Mesendoderm (in vitro differentiated cells): ENCODE measurements at regions not wholly inside any gene's neighbourhood (a gene's known extent, or its start where the extent isn't known, plus 50 kb on each side); places are given as distances from the start of the nearest gene placed in this dataset.
"Not testable (repeated sequence)": the region's sequence is repeated elsewhere in the genome, so short reads cannot be mapped to it uniquely, and the experiment has no call there.

Experiments
- DNase-seq: peaks from one replicate; pipeline ENCODE4 v3.0.0; 2013
- H2AK5ac ChIP-seq: 2 replicates; pipeline ENCODE4 v1.6.1; 2013; ENCODE audit warnings: low read length, inconsistent platforms
- H2BK120ac ChIP-seq: 2 replicates; pipeline ENCODE4 v1.6.1; 2013; ENCODE audit warnings: low read depth, mild to moderate bottlenecking, low read length, moderate library complexity, mixed read lengths
- H2BK15ac ChIP-seq: replicated peaks from 2 replicates; pipeline ENCODE4 v1.6.1; 2013; ENCODE audit warnings: low read depth, mild to moderate bottlenecking, moderate library complexity
- H2BK5ac ChIP-seq: 2 replicates; pipeline ENCODE4 v1.6.1; 2013; ENCODE audit warnings: low read length, inconsistent platforms
- H3K18ac ChIP-seq: 2 replicates; pipeline ENCODE4 v1.6.1; 2013; ENCODE audit warnings: mild to moderate bottlenecking, low read length, mixed read lengths
- H3K23ac ChIP-seq: one replicate; pipeline ENCODE4 v1.6.1; 2013; ENCODE audit warnings: low read length
- H3K27ac ChIP-seq: 2 replicates; pipeline ENCODE4 v1.5.1; 2013; ENCODE audit warnings: low read depth, mild to moderate bottlenecking, inconsistent platforms, low read length, moderate library complexity
- H3K27me3 ChIP-seq: 2 replicates; pipeline ENCODE4 v1.6.1; 2013; ENCODE audit warnings: low read length, control low read depth, mild to moderate bottlenecking, inconsistent platforms; ENCODE audit not compliant: insufficient read depth, poor library complexity
- H3K36me3 ChIP-seq: 2 replicates; pipeline ENCODE4 v1.6.1; 2013; ENCODE audit warnings: low read length, inconsistent platforms; ENCODE audit not compliant: control insufficient read depth, insufficient read depth
- H3K4ac ChIP-seq: one replicate; pipeline ENCODE4 v1.6.1; 2013; ENCODE audit warnings: low read depth, mild to moderate bottlenecking, low read length, moderate library complexity
- H3K4me1 ChIP-seq: 2 replicates; pipeline ENCODE4 v1.6.1; 2013; ENCODE audit warnings: low read depth, low read length, inconsistent platforms; ENCODE audit not compliant: control insufficient read depth
- H3K4me2 ChIP-seq: 2 replicates; pipeline ENCODE4 v1.6.1; 2013; ENCODE audit warnings: low read length
- H3K4me3 ChIP-seq: 2 replicates; pipeline ENCODE4 v1.5.1; 2013; ENCODE audit warnings: mild to moderate bottlenecking, low read length
- H3K56ac ChIP-seq: one replicate; pipeline ENCODE4 v1.6.1; 2013; ENCODE audit warnings: low read length
- H3K79me1 ChIP-seq: 2 replicates; pipeline ENCODE4 v1.6.1; 2013; ENCODE audit warnings: low read length, inconsistent platforms
- H3K79me2 ChIP-seq: 2 replicates; pipeline ENCODE4 v1.6.1; 2013; ENCODE audit warnings: mild to moderate bottlenecking, low read length; ENCODE audit not compliant: control insufficient read depth, insufficient read depth
- H3K9ac ChIP-seq: 2 replicates; pipeline ENCODE4 v1.6.1; 2013; ENCODE audit warnings: low read length, inconsistent platforms
- H4K5ac ChIP-seq: one replicate; pipeline ENCODE4 v1.6.1; 2013; ENCODE audit warnings: low read length
- H4K8ac ChIP-seq: one replicate; pipeline ENCODE4 v1.6.1; 2013; ENCODE audit warnings: low read depth, mild to moderate bottlenecking, control low read depth, low read length, moderate library complexity
- WGBS: extraction: QIAGEN DNeasy Blood & Tissue Kit; methylation state at CpG from one replicate; pipeline ENCODE4 v1.1.7; 2013; ENCODE audit warnings: low lambda C conversion rate, missing lambda C conversion rate; ENCODE audit not compliant: insufficient coverage; ENCODE audit errors: extremely low coverage; 5-methylcytosine and 5-hydroxymethylcytosine counted together

GRCh38 chr3:156052115-156052514 is 68.3 kb upstream of the KCNAB1 start:
- Histone ChIP-seq H2BK120ac (no peak overlapping the region), H3K56ac (no peak overlapping the region), H3K36me3 (no peaks in the 10 kb centered on the region), H3K4me2 (no peak overlapping the region), H3K27ac (no peak overlapping the region), H3K79me2 (no peaks in the 10 kb centered on the region), H3K18ac (no peak overlapping the region), H4K8ac (no peak overlapping the region), H2AK5ac (no peak overlapping the region), H3K9ac (no peak overlapping the region), H2BK5ac (no peak overlapping the region), H3K4me1 (no peaks in the 10 kb centered on the region), H3K79me1 (no peaks in the 10 kb centered on the region), H3K27me3 (no peaks in the 10 kb centered on the region), H2BK15ac (no peak overlapping the region), H3K4me3 (no peak overlapping the region), H3K23ac (no peak overlapping the region), H4K5ac (no peak overlapping the region), H3K4ac (no peak overlapping the region)
- no peak for DNase-seq
- no CpG with 5 or more reads among the region's 9 CpGs for WGBS

- no peak overlapping the region for H3K18ac ChIP-seq
- no peak overlapping the region for H3K27ac ChIP-seq
- H3K23ac ChIP-seq = no peak overlapping the region
- H3K4me2 ChIP-seq = no peak overlapping the region
- no peak overlapping the region for H3K56ac ChIP-seq
- no peak overlapping the region for H3K4me3 ChIP-seq
- no peaks in the 10 kb centered on the region for H3K36me3 ChIP-seq
- WGBS = no CpG with 5 or more reads among the region's 2 CpGs
- no peak overlapping the region for H2AK5ac ChIP-seq
- no peaks in the 10 kb centered on the region for H3K4me1 ChIP-seq
- H2BK5ac ChIP-seq = no peak overlapping the region
- no peak overlapping the region for H4K8ac ChIP-seq
- DNase-seq = no peak
- no peak overlapping the region for H2BK15ac ChIP-seq
- no peaks in the 10 kb centered on the region for H3K79me2 ChIP-seq
- H3K79me1 ChIP-seq = no peaks in the 10 kb centered on the region
- no peak overlapping the region for H4K5ac ChIP-seq
- no peak overlapping the region for H3K9ac ChIP-seq
- H3K27me3 ChIP-seq = no peaks in the 10 kb centered on the region
- H2BK120ac ChIP-seq = no peak overlapping the region
- H3K4ac ChIP-seq = no peak overlapping the region
Measured at GRCh38 chr3:156059950-156060501, 60.4 kb upstream of the KCNAB1 start.

DNA sequence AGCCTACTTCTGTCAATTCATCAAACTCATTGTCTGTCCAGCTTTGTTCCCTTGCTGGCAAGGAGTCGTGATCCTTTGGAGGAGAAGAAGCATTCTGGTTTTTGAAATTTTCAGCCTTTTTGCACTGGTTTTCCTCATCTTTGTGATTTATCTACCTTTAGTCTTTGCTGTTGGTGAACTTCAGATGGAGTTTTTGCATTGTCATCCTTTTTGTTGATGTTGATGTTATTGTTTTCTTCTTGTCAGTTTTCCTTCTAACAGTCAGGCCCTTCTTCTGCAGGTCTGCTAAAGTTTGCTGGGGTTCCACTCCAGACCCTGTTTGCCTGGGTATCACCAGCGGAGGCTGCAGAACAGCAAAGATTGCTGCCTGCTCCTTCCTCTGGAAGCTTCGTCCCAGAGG is 52.2 kb upstream of the KCNAB1 start:
- not testable (repeated sequence) for H3K4me3 ChIP-seq, H3K18ac ChIP-seq, H3K9ac ChIP-seq, H2BK120ac ChIP-seq, H3K27me3 ChIP-seq, H2AK5ac ChIP-seq, H3K4ac ChIP-seq, DNase-seq, H3K27ac ChIP-seq, H3K56ac ChIP-seq, H3K79me2 ChIP-seq, H2BK5ac ChIP-seq, H3K36me3 ChIP-seq, H2BK15ac ChIP-seq, H3K4me1 ChIP-seq, H3K23ac ChIP-seq, H4K5ac ChIP-seq, H3K4me2 ChIP-seq, H4K8ac ChIP-seq, H3K79me1 ChIP-seq
- no CpG with 5 or more reads among the region's 3 CpGs for WGBS

GRCh38 chr3:156070028-156070427 is 50.4 kb upstream of the KCNAB1 start:
- no peaks in the 10 kb centered on the region for H3K79me1 ChIP-seq
- H2BK120ac ChIP-seq = no peak overlapping the region
- no peaks in the 10 kb centered on the region for H3K4me1 ChIP-seq
- no peaks in the 10 kb centered on the region for H3K36me3 ChIP-seq
- H3K56ac ChIP-seq = no peak overlapping the region
- no peak overlapping the region for H2AK5ac ChIP-seq
- WGBS = no CpG with 5 or more reads among the region's 2 CpGs
- no peak overlapping the region for H3K4ac ChIP-seq
- H3K27me3 ChIP-seq = no peaks in the 10 kb centered on the region
- no peak for DNase-seq
- H2BK5ac ChIP-seq = no peak overlapping the region
- H4K5ac ChIP-seq = no peak overlapping the region
- H2BK15ac ChIP-seq = no peak overlapping the region
- no peak overlapping the region for H3K9ac ChIP-seq
- no peak overlapping the region for H3K18ac ChIP-seq
- H3K4me2 ChIP-seq = no peak overlapping the region
- H3K27ac ChIP-seq = no peak overlapping the region
- H3K4me3 ChIP-seq = no peak overlapping the region
- H3K23ac ChIP-seq = no peak overlapping the region
- no peak overlapping the region for H4K8ac ChIP-seq
- H3K79me2 ChIP-seq = no peaks in the 10 kb centered on the region
